Esophagus muscularis mucosa (tissue), 3 donors: ENCODE measurements at regions not wholly inside any gene's neighbourhood (a gene's known extent, or its start where the extent isn't known, plus 50 kb on each side); places are given as distances from the start of the nearest gene placed in this dataset.

Experiments
- POLR2A ChIP-seq: fragments of 450-650 bp; IDR thresholded peaks from one replicate; pipeline ENCODE4 v1.6.1; 2017; ENCODE audit warnings: antibody characterized with exemption, moderate library complexity, mild to moderate bottlenecking, low read depth
- TF ChIP-seq, protein P1 (sequence below), 3 experiments: fragments of 200-600 bp in 2 of 3; fragments of 450-650 bp in 1 of 3; sonication (generic) in 2 of 3; IDR thresholded peaks; one replicate each; pipeline ENCODE4 v1.5.1; 2017 to 2019; ENCODE audit warnings: antibody characterized with exemption in 3 of 3, mild to moderate bottlenecking in 2 of 3, moderate library complexity in 1 of 3

DNA sequence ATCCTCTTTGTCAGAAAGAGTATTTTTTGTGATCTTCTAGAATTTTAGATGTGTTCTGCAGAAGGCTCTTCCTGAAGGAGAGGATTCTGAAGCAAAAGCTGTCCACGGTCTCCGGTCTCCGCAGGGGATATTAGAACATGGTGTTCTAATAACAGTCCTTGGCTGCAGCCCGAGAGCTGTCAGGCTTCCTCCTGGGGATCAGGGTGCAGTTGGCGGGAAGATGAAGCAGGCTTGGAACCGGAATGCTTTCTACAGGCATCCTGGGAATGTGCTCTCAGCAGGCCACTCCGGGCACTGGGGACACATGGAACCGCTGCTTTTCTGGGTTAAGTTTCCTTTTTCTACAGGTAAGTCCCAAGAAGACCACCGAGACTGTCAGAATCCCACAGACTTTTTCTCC, 118.6 kb upstream of the PARD3 start:
- TF ChIP-seq POLR2A, result no peak
- TF ChIP-seq, protein P1, sequence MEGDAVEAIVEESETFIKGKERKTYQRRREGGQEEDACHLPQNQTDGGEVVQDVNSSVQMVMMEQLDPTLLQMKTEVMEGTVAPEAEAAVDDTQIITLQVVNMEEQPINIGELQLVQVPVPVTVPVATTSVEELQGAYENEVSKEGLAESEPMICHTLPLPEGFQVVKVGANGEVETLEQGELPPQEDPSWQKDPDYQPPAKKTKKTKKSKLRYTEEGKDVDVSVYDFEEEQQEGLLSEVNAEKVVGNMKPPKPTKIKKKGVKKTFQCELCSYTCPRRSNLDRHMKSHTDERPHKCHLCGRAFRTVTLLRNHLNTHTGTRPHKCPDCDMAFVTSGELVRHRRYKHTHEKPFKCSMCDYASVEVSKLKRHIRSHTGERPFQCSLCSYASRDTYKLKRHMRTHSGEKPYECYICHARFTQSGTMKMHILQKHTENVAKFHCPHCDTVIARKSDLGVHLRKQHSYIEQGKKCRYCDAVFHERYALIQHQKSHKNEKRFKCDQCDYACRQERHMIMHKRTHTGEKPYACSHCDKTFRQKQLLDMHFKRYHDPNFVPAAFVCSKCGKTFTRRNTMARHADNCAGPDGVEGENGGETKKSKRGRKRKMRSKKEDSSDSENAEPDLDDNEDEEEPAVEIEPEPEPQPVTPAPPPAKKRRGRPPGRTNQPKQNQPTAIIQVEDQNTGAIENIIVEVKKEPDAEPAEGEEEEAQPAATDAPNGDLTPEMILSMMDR (IDR thresholded peaks at IDR 0.05), result no peak
